ENCODE measurements at regions not wholly inside any gene's neighbourhood (a gene's known extent, or its start where the extent isn't known, plus 50 kb on each side); places are given as distances from the start of the nearest gene placed in this dataset.

GRCh38 chr5:106755066-106755465 is 915.7 kb downstream of the EFNA5 start:
- H3K4me1 Mint-ChIP-seq = no peaks in the 10 kb centered on the region
- TF ChIP-seq EZH2 (IDR thresholded peaks at IDR 0.05; ENCODE audit: borderline replicate concordance, insufficient read depth, low read depth, low read length, poor library complexity, severe bottlenecking) = no peak
- TF ChIP-seq CTCF (IDR thresholded peaks at IDR 0.05) = no peak

GRCh38 chr5:106749826-106750225 is 920.9 kb downstream of the EFNA5 start:
- POLR2A ChIA-PET = no interaction called here
- Histone ChIP-seq H3K36me3 (replicated peaks in 1 of 2; ENCODE audit: control extremely low read depth in 1 of 2, control insufficient read depth in 1 of 2, extremely low read depth in 1 of 2, insufficient read depth in 2 of 2, low read length in 1 of 2) (no peaks in the 10 kb centered on the region), H3K27me3 (replicated peaks in 1 of 4; ENCODE audit: control extremely low read depth in 1 of 4, control insufficient read depth in 3 of 4, insufficient read depth in 4 of 4, low read length in 3 of 4) (no peaks in the 10 kb centered on the region), H3K4me2 (replicated peaks; ENCODE audit: low read depth, low read length, poor library complexity, severe bottlenecking) (no peak overlapping the region), H3K4me3 (ENCODE audit: control extremely low read depth in 1 of 5, extremely low read depth in 1 of 5, insufficient read depth in 1 of 5, low read depth in 2 of 5, low read length in 4 of 5) (no peak overlapping the region), H3K9me3 (ENCODE audit: control extremely low read depth in 1 of 3, control insufficient read depth in 2 of 3, insufficient read depth in 1 of 3, low read length in 2 of 3) (no peaks in the 10 kb centered on the region), H2AFZ (ENCODE audit: insufficient read depth, low read depth, low read length, poor library complexity, severe bottlenecking) (no peak overlapping the region), H3K27ac (ENCODE audit: low read length in 2 of 2) (no peak overlapping the region), H3K79me2 (ENCODE audit: control insufficient read depth, insufficient read depth, low read length) (no peaks in the 10 kb centered on the region), H3K9ac (ENCODE audit: low read length) (no peak overlapping the region), H4K20me1 (ENCODE audit: control insufficient read depth, insufficient read depth, low read length, poor library complexity, severe bottlenecking) (no peaks in the 10 kb centered on the region), H3K4me1 (ENCODE audit: control insufficient read depth in 2 of 2, insufficient read depth in 2 of 2, low read length in 2 of 2) (no peaks in the 10 kb centered on the region)
- intact Hi-C loops (cut with micrococcal nuclease) = no loop called here
- ATAC-seq (ENCODE audit: low read depth) (no peak), DNase-seq (no peak)
- Mint-ChIP-seq H3K4me3 (no peak overlapping the region), H3K27ac (no peak overlapping the region), H3K27me3 (no peaks in the 10 kb centered on the region), H3K4me1 (no peaks in the 10 kb centered on the region), H3K9me3 (ENCODE audit: insufficient read depth) (no peaks in the 10 kb centered on the region)
- CTCF ChIA-PET = no interaction called here
- TF ChIP-seq EZH2 (IDR thresholded peaks at IDR 0.05; ENCODE audit: borderline replicate concordance, insufficient read depth, low read depth, low read length, poor library complexity, severe bottlenecking) (no peak), CTCF (IDR thresholded peaks at IDR 0.05) (no peak)

More at GRCh38 chr5:106755066-106755465, 915.7 kb downstream of the EFNA5 start:
- no peaks in the 10 kb centered on the region for H3K4me1 ChIP-seq (ENCODE audit: control insufficient read depth in 2 of 2, insufficient read depth in 2 of 2, low read length in 2 of 2)
- no peaks in the 10 kb centered on the region for H3K27me3 ChIP-seq (replicated peaks in 1 of 4; ENCODE audit: control extremely low read depth in 1 of 4, control insufficient read depth in 3 of 4, insufficient read depth in 4 of 4, low read length in 3 of 4)
- no peaks in the 10 kb centered on the region for H4K20me1 ChIP-seq (ENCODE audit: control insufficient read depth, insufficient read depth, low read length, poor library complexity, severe bottlenecking)
- H3K79me2 ChIP-seq (ENCODE audit: control insufficient read depth, insufficient read depth, low read length) = no peaks in the 10 kb centered on the region
- ATAC-seq (ENCODE audit: low read depth) = no peak
- Mint-ChIP-seq H3K27ac (no peak overlapping the region), H3K4me3 (no peak overlapping the region), H3K27me3 (no peaks in the 10 kb centered on the region), H3K9me3 (ENCODE audit: insufficient read depth) (no peaks in the 10 kb centered on the region)
- no peak for DNase-seq
- ChIA-PET POLR2A (no interaction called here), CTCF (no interaction called here)
- H2AFZ ChIP-seq (ENCODE audit: insufficient read depth, low read depth, low read length, poor library complexity, severe bottlenecking) = no peak overlapping the region
- H3K36me3 ChIP-seq (replicated peaks in 1 of 2; ENCODE audit: control extremely low read depth in 1 of 2, control insufficient read depth in 1 of 2, extremely low read depth in 1 of 2, insufficient read depth in 2 of 2, low read length in 1 of 2) = no peaks in the 10 kb centered on the region
- no peak overlapping the region for H3K9ac ChIP-seq (ENCODE audit: low read length)
- H3K27ac ChIP-seq (ENCODE audit: low read length in 2 of 2) = no peak overlapping the region
- H3K4me2 ChIP-seq (replicated peaks; ENCODE audit: low read depth, low read length, poor library complexity, severe bottlenecking) = no peak overlapping the region
- no peak overlapping the region for H3K4me3 ChIP-seq (ENCODE audit: control extremely low read depth in 1 of 5, extremely low read depth in 1 of 5, insufficient read depth in 1 of 5, low read depth in 2 of 5, low read length in 4 of 5)
- no CpG with 5 or more reads among the region's 2 CpGs for WGBS (ENCODE audit: insufficient coverage)
- H3K9me3 ChIP-seq (ENCODE audit: control extremely low read depth in 1 of 3, control insufficient read depth in 2 of 3, insufficient read depth in 1 of 3, low read length in 2 of 3) = no peaks in the 10 kb centered on the region
- intact Hi-C loops (cut with micrococcal nuclease) = no loop called here
